HepG2 (cell line): ENCODE measurements at regions not wholly inside any gene's neighbourhood (a gene's known extent, or its start where the extent isn't known, plus 50 kb on each side); places are given as distances from the start of the nearest gene placed in this dataset.

Experiments used
- ATAC-seq: fragments of 200-7000 bp; cut with Tn5 transposase; 3 replicates; pipeline ENCODE4 v1.9.1; 2020; ENCODE audit warnings: mild to moderate bottlenecking, moderate library complexity
- BruUV-seq: library from RNA; stranded (reverse); fragments of 400-500 nt; replicated peaks from 2 replicates; lab custom pipeline; 2021; lab: Mats Ljungman, UMichigan
- CTCF ChIA-PET: fragments of 300-600 bp; formaldehyde crosslinking; extraction: SDS; loops from one replicate; lab custom pipeline; 2021; ENCODE audit warnings: low total read pairs, inconsistent platforms, low intra/inter-chr PET ratio; lab: Yijun Ruan, JAX
- POLR2A ChIA-PET: fragments of 350-600 bp; sonication (Branson Sonifier 250); formaldehyde crosslinking; loops from one replicate; lab custom pipeline; 2020; ENCODE audit warnings: antibody characterized with exemption, inconsistent platforms; lab: Yijun Ruan, JAX
- DNase-seq: peaks from one replicate; pipeline ENCODE4 v3.0.0-alpha.2; 2015; ENCODE audit warnings: low spot score
- FAIRE-seq: peaks from 3 replicates; lab custom pipeline; 2011; peaks lifted over from hg19 to GRCh38; lab: Jason Lieb, UNC
- H2AFZ ChIP-seq: one replicate; pipeline ENCODE4 v1.6.1; 2011; ENCODE audit warnings: low read length, inconsistent platforms
- H3K27ac ChIP-seq: fragments of 300-600 bp; 3 replicates; pipeline ENCODE4 v1.8.0; 2011; ENCODE audit warnings: mixed run types, mild to moderate bottlenecking, mixed read lengths, low read length, inconsistent platforms; ENCODE audit not compliant: insufficient read depth; ENCODE audit errors: extremely low read length
- H3K27me3 ChIP-seq, 2 experiments: fragments of 200-600 bp in 1 of 2; 2 replicates in 1 of 2; 3 replicates in 1 of 2; pipeline versions ENCODE4 v1.6.0 to v1.8.0; 2011; ENCODE audit warnings: low read length in 2 of 2, mild to moderate bottlenecking in 2 of 2, moderate library complexity in 2 of 2, inconsistent platforms in 1 of 2; ENCODE audit not compliant: insufficient read depth in 2 of 2, control insufficient read depth in 1 of 2
- H3K36me3 ChIP-seq, 2 experiments: fragments of 200-600 bp in 1 of 2; replicated peaks in 1 of 2; 2 replicates in 1 of 2; 3 replicates in 1 of 2; pipeline versions ENCODE4 v1.5.1 to v1.8.0; 2011; ENCODE audit warnings: low read length in 2 of 2, inconsistent platforms in 1 of 2; ENCODE audit not compliant: insufficient read depth in 2 of 2, control insufficient read depth in 1 of 2
- H3K4me1 ChIP-seq: 2 replicates; pipeline ENCODE4 v1.5.1; 2012; ENCODE audit warnings: low read length, inconsistent platforms; ENCODE audit not compliant: insufficient read depth
- H3K4me2 ChIP-seq: 2 replicates; pipeline ENCODE4 v1.6.0; 2011; ENCODE audit warnings: low read depth, low read length, inconsistent platforms
- H3K4me3 ChIP-seq, 3 experiments: fragments of 200-600 bp in 1 of 3; sonication (generic), shearing (Covaris generic) in 1 of 3; replicated peaks in 1 of 3; 2 replicates each; pipeline ENCODE4 v1.5.1; 2011 to 2016; ENCODE audit warnings: low read length in 3 of 3, inconsistent platforms in 2 of 3, low read depth in 2 of 3, mild to moderate bottlenecking in 2 of 3, control low read depth in 1 of 3, mixed read lengths in 1 of 3; ENCODE audit not compliant: insufficient read depth in 1 of 3
- H3K79me2 ChIP-seq: one replicate; pipeline ENCODE4 v1.6.1; 2011; ENCODE audit warnings: low read length, inconsistent platforms; ENCODE audit not compliant: insufficient read depth
- H3K9ac ChIP-seq: 2 replicates; pipeline ENCODE4 v1.6.0; 2011; ENCODE audit warnings: mild to moderate bottlenecking, low read depth, low read length, inconsistent platforms; ENCODE audit not compliant: insufficient read depth
- H3K9me3 ChIP-seq: 2 replicates; pipeline ENCODE4 v1.5.1; 2012; ENCODE audit warnings: mild to moderate bottlenecking, low read length
- H4K20me1 ChIP-seq: 2 replicates; pipeline ENCODE4 v1.6.0; 2011; ENCODE audit warnings: inconsistent platforms, mild to moderate bottlenecking, low read length, moderate library complexity; ENCODE audit not compliant: insufficient read depth
- ATF7 ChIP-seq, 2 experiments: fragments of 450-650 bp in 1 of 2; sonication (generic) in 1 of 2; formaldehyde crosslinking in 1 of 2; IDR thresholded peaks; 2 replicates each; pipeline versions ENCODE4 v1.4.0 to v1.6.1; 2016 to 2020; ENCODE audit warnings: antibody characterized with exemption in 1 of 2, mild to moderate bottlenecking in 1 of 2, missing genetic modification reagents in 1 of 2
- HOMEZ ChIP-seq: IDR thresholded peaks from 2 replicates; pipeline ENCODE4 v1.6.1; 2016; ENCODE audit warnings: low read depth
- MLX ChIP-seq: IDR thresholded peaks from 2 replicates; pipeline ENCODE4 v1.6.1; 2016
- PBX2 ChIP-seq: IDR thresholded peaks from 2 replicates; pipeline ENCODE4 v1.6.1; 2016; ENCODE audit warnings: control low read depth
- ZBTB2 ChIP-seq: sonication (generic); formaldehyde crosslinking; IDR thresholded peaks from 2 replicates; pipeline ENCODE4 v1.8.0; 2022; ENCODE audit warnings: low read depth, missing genetic modification reagents
- ZNF138 ChIP-seq: sonication (generic); formaldehyde crosslinking; IDR thresholded peaks from 2 replicates; pipeline ENCODE4 v1.5.0; 2020; ENCODE audit warnings: mild to moderate bottlenecking, low read depth, missing genetic modification reagents
- ZNF180 ChIP-seq: sonication (generic); formaldehyde crosslinking; IDR thresholded peaks from 2 replicates; pipeline ENCODE4 v1.4.0; 2020; ENCODE audit warnings: low read depth, missing genetic modification reagents, borderline replicate concordance
- ZNF574 ChIP-seq: sonication (generic); formaldehyde crosslinking; IDR thresholded peaks from 2 replicates; pipeline ENCODE4 v1.4.0; 2020; ENCODE audit warnings: missing genetic modification reagents
- ZNF780A ChIP-seq: sonication (generic); formaldehyde crosslinking; IDR thresholded peaks from 2 replicates; pipeline ENCODE4 v1.8.0; 2022; ENCODE audit warnings: mild to moderate bottlenecking, missing genetic modification reagents, moderate library complexity
- WGBS: methylation state at CpG from one replicate; pipeline ENCODE4 v1.1.6; 2017; ENCODE audit warnings: low lambda C conversion rate; 5-methylcytosine and 5-hydroxymethylcytosine counted together
- in situ Hi-C: cut with HindIII; loops from 2 replicates; pipeline ENCODE4 v1.10.0; 2017; ENCODE audit warnings: low pct_unique_long_range_greater_than_20kb; ENCODE audit not compliant: extremely low pct_ligation_motif_present
- intact Hi-C: fragments of 100-400 bp; cut with micrococcal nuclease; formaldehyde crosslinking; loops from one replicate; pipeline ENCODE4 v1.10.0; 2022; ENCODE audit not compliant: unreplicated experiment

- in situ Hi-C loops, result no loop called here
- POLR2A ChIA-PET, result no interaction called here
- no peaks in the 10 kb centered on the region for H3K36me3 ChIP-seq
- TF ChIP-seq ZNF780A (CRISPR knock-in tag) (no peak), PBX2 (CRISPR knock-in tag) (no peak), HOMEZ (no peak), ZNF180 (CRISPR knock-in tag) (no peak)
- H4K20me1 ChIP-seq, result no peaks in the 10 kb centered on the region
- intact Hi-C loops, result no loop called here
- CTCF ChIA-PET, result no interaction called here
- no peak overlapping the region for H2AFZ ChIP-seq
- H3K4me2 ChIP-seq, result no peak overlapping the region
- no peaks in the 10 kb centered on the region for H3K9me3 ChIP-seq
- no peak overlapping the region for H3K27ac ChIP-seq
- no peaks in the 10 kb centered on the region for H3K79me2 ChIP-seq
- FAIRE-seq (no peak), ATAC-seq (no peak), DNase-seq (no peak)
- no peaks in the 10 kb centered on the region for H3K4me1 ChIP-seq
- BruUV-seq, result no TSS peak
- H3K9ac ChIP-seq, result no peak overlapping the region
- no peak overlapping the region for H3K4me3 ChIP-seq
- H3K27me3 ChIP-seq, result peaks cover 0 to 14% of the 10 kb centered on the region in 2 experiments; a peak in 2 of 5 replicates
- 45% methylated on average over 7 of the region's 7 CpGs for WGBS
Measured at GRCh38 chr2:37838541-37839167, 86.4 kb upstream of the RMDN2 start.

- intact Hi-C loops (no loop called here), in situ Hi-C loops (no loop called here)
- no peaks in the 10 kb centered on the region for H4K20me1 ChIP-seq
- no peaks in the 10 kb centered on the region for H3K79me2 ChIP-seq
- no peak overlapping the region for H3K4me3 ChIP-seq
- no peaks in the 10 kb centered on the region for H3K36me3 ChIP-seq
- no peak for FAIRE-seq
- WGBS, result 10% methylated on average over 3 of the region's 3 CpGs
- CTCF ChIA-PET, result no interaction called here
- H3K27ac ChIP-seq, result no peak overlapping the region
- H3K9ac ChIP-seq, result no peak overlapping the region
- BruUV-seq, result no TSS peak
- H3K4me1 ChIP-seq, result no peaks in the 10 kb centered on the region
- H3K9me3 ChIP-seq, result no peaks in the 10 kb centered on the region
- no peak for DNase-seq
- POLR2A ChIA-PET, result no interaction called here
- no peak overlapping the region for H3K4me2 ChIP-seq
- no peak for ATAC-seq
- H2AFZ ChIP-seq, result no peak overlapping the region
- peaks cover 0 to 14% of the 10 kb centered on the region in 2 experiments; a peak in 2 of 5 replicates for H3K27me3 ChIP-seq
- TF ChIP-seq ZNF574 (no peak), ZBTB2 (CRISPR knock-in tag) (no peak), ZNF138 (CRISPR knock-in tag) (no peak), MLX (CRISPR knock-in tag) (no peak), ATF7 (IDR thresholded peaks at IDR 0.05) (no peak), ATF7 (CRISPR knock-in tag; IDR thresholded peaks at IDR 0.05) (no peak)
Measured at GRCh38 chr2:37839991-37840390, 85.1 kb upstream of the RMDN2 start.
